Astrocyte (in vitro differentiated cells and primary cell): ENCODE measurements at regions not wholly inside any gene's neighbourhood (a gene's known extent, or its start where the extent isn't known, plus 50 kb on each side); places are given as distances from the start of the nearest gene placed in this dataset.

Source experiments
- DNase-seq: peaks from one replicate; pipeline ENCODE4 v3.0.0-alpha.2; 2010; ENCODE audit warnings: low read depth
- FAIRE-seq: peaks from 2 replicates; lab custom pipeline; 2011; peaks lifted over from hg19 to GRCh38; lab: Jason Lieb, UNC
- H2AFZ ChIP-seq: 2 replicates; pipeline ENCODE4 v1.6.0; 2012; ENCODE audit warnings: low read depth, low read length, inconsistent platforms
- H3K27ac ChIP-seq: 2 replicates; pipeline ENCODE4 v1.5.1; 2011; ENCODE audit warnings: low read depth, low read length, inconsistent platforms
- H3K27me3 ChIP-seq: 2 replicates; pipeline ENCODE4 v1.6.0; 2011; ENCODE audit warnings: low read length, inconsistent platforms; ENCODE audit not compliant: insufficient read depth
- H3K36me3 ChIP-seq: 2 replicates; pipeline ENCODE4 v1.5.1; 2011; ENCODE audit warnings: low read length, inconsistent platforms; ENCODE audit not compliant: insufficient read depth
- H3K4me1 ChIP-seq: 2 replicates; pipeline ENCODE4 v1.5.1; 2011; ENCODE audit warnings: low read length, inconsistent platforms; ENCODE audit not compliant: insufficient read depth
- H3K4me2 ChIP-seq: 2 replicates; pipeline ENCODE4 v1.6.0; 2012; ENCODE audit warnings: low read length, inconsistent platforms
- H3K4me3 ChIP-seq: 2 replicates; pipeline ENCODE4 v1.5.1; 2011; ENCODE audit warnings: low read depth, mild to moderate bottlenecking, low read length, inconsistent platforms; ENCODE audit not compliant: insufficient read depth
- H3K79me2 ChIP-seq: 2 replicates; pipeline ENCODE4 v1.6.0; 2012; ENCODE audit warnings: mild to moderate bottlenecking, low read length, inconsistent platforms; ENCODE audit not compliant: insufficient read depth
- H3K9ac ChIP-seq: 2 replicates; pipeline ENCODE4 v1.6.0; 2012; ENCODE audit warnings: mild to moderate bottlenecking, low read length, inconsistent platforms
- H3K9me3 ChIP-seq: 2 replicates; pipeline ENCODE4 v1.5.1; 2012; ENCODE audit warnings: low read depth, mild to moderate bottlenecking, low read length, inconsistent platforms; ENCODE audit not compliant: insufficient read depth
- H4K20me1 ChIP-seq: 2 replicates; pipeline ENCODE4 v1.6.0; 2012; ENCODE audit warnings: low read length, inconsistent platforms; ENCODE audit not compliant: insufficient read depth
- H3K27ac Mint-ChIP-seq: one replicate; pipeline ENCODE4 v1.8.0; 2021; ENCODE audit warnings: mild to moderate bottlenecking, mixed read lengths; ENCODE audit not compliant: unreplicated experiment
- H3K27me3 Mint-ChIP-seq: one replicate; pipeline ENCODE4 v1.8.0; 2021; ENCODE audit warnings: low read depth, mixed read lengths; ENCODE audit not compliant: unreplicated experiment
- H3K36me3 Mint-ChIP-seq: one replicate; pipeline ENCODE4 v1.8.0; 2021; ENCODE audit warnings: low read depth, mixed read lengths; ENCODE audit not compliant: unreplicated experiment
- H3K4me1 Mint-ChIP-seq: one replicate; pipeline ENCODE4 v1.8.0; 2021; ENCODE audit warnings: low read depth, mixed read lengths; ENCODE audit not compliant: unreplicated experiment
- H3K4me3 Mint-ChIP-seq: one replicate; pipeline ENCODE4 v1.8.0; 2021; ENCODE audit warnings: mild to moderate bottlenecking, moderate library complexity, mixed read lengths; ENCODE audit not compliant: unreplicated experiment
- H3K9me3 Mint-ChIP-seq: one replicate; pipeline ENCODE4 v1.8.0; 2021; ENCODE audit warnings: mild to moderate bottlenecking, mixed read lengths; ENCODE audit not compliant: unreplicated experiment
- CTCF ChIP-seq: IDR thresholded peaks from 2 replicates; pipeline ENCODE4 v1.5.1; 2011; ENCODE audit warnings: low read depth, mild to moderate bottlenecking, inconsistent platforms, low read length, moderate library complexity; ENCODE audit not compliant: insufficient read depth
- EZH2 ChIP-seq: IDR thresholded peaks from 2 replicates; pipeline ENCODE4 v1.6.1; 2012; ENCODE audit warnings: mild to moderate bottlenecking, low read length, inconsistent platforms; ENCODE audit not compliant: insufficient read depth

GRCh38 chr21:16620786-16621320 lies 891.1 kb downstream of the USP25 start:
- H3K36me3 ChIP-seq = no peaks in the 10 kb centered on the region
- H3K4me1 ChIP-seq = no peaks in the 10 kb centered on the region
- H3K36me3 Mint-ChIP-seq = peaks cover 2% of the 10 kb centered on the region
- H2AFZ ChIP-seq = no peak overlapping the region
- no peaks in the 10 kb centered on the region for H3K4me1 Mint-ChIP-seq
- FAIRE-seq (no peak), DNase-seq (no peak)
- H3K27me3 ChIP-seq = no peaks in the 10 kb centered on the region
- TF ChIP-seq CTCF (no peak), EZH2 (no peak)
- no peak overlapping the region for H3K4me3 ChIP-seq
- H4K20me1 ChIP-seq = no peaks in the 10 kb centered on the region
- no peak overlapping the region for H3K4me2 ChIP-seq
- no peak overlapping the region for H3K27ac ChIP-seq
- no peaks in the 10 kb centered on the region for H3K27me3 Mint-ChIP-seq
- H3K79me2 ChIP-seq = no peaks in the 10 kb centered on the region
- H3K9me3 Mint-ChIP-seq = peaks cover 4% of the 10 kb centered on the region
- no peak overlapping the region for H3K27ac Mint-ChIP-seq
- no peak overlapping the region for H3K4me3 Mint-ChIP-seq
- no peak overlapping the region for H3K9ac ChIP-seq
- H3K9me3 ChIP-seq = no peaks in the 10 kb centered on the region

- Histone ChIP-seq H3K9me3 (no peaks in the 10 kb centered on the region), H3K27ac (no peak overlapping the region), H3K27me3 (no peaks in the 10 kb centered on the region), H4K20me1 (no peaks in the 10 kb centered on the region), H3K36me3 (no peaks in the 10 kb centered on the region), H3K9ac (no peak overlapping the region), H3K79me2 (no peaks in the 10 kb centered on the region), H3K4me2 (no peak overlapping the region), H3K4me3 (no peak overlapping the region), H2AFZ (no peak overlapping the region), H3K4me1 (no peaks in the 10 kb centered on the region)
- DNase-seq = no peak
- TF ChIP-seq CTCF (no peak), EZH2 (no peak)
- Mint-ChIP-seq H3K4me1 (no peaks in the 10 kb centered on the region), H3K36me3 (no peaks in the 10 kb centered on the region), H3K27me3 (no peaks in the 10 kb centered on the region), H3K9me3 (no peaks in the 10 kb centered on the region), H3K4me3 (no peak overlapping the region), H3K27ac (no peak overlapping the region)
- no peak for FAIRE-seq
These were observed 888.2 kb upstream of the CXADR start for GRCh38 chr21:16624479-16625118.

GRCh38 chr21:16625491-16625890 lies 887.4 kb upstream of the CXADR start:
- no peaks in the 10 kb centered on the region for H3K9me3 Mint-ChIP-seq
- H3K36me3 Mint-ChIP-seq = no peaks in the 10 kb centered on the region
- no peaks in the 10 kb centered on the region for H3K27me3 ChIP-seq
- H3K9ac ChIP-seq = no peak overlapping the region
- H3K4me1 ChIP-seq = no peaks in the 10 kb centered on the region
- H3K36me3 ChIP-seq = no peaks in the 10 kb centered on the region
- no peak overlapping the region for H3K4me2 ChIP-seq
- no peak for DNase-seq
- H3K4me1 Mint-ChIP-seq = no peaks in the 10 kb centered on the region
- no peaks in the 10 kb centered on the region for H3K9me3 ChIP-seq
- no peak overlapping the region for H3K4me3 Mint-ChIP-seq
- H2AFZ ChIP-seq = no peak overlapping the region
- no peaks in the 10 kb centered on the region for H3K79me2 ChIP-seq
- H3K27ac ChIP-seq = no peak overlapping the region
- no peak overlapping the region for H3K27ac Mint-ChIP-seq
- no peak overlapping the region for H3K4me3 ChIP-seq
- H3K27me3 Mint-ChIP-seq = no peaks in the 10 kb centered on the region
- H4K20me1 ChIP-seq = no peaks in the 10 kb centered on the region
- TF ChIP-seq EZH2 (no peak), CTCF (no peak)
- no peak for FAIRE-seq
